ENCODE measurements at regions not wholly inside any gene's neighbourhood (a gene's known extent, or its start where the extent isn't known, plus 50 kb on each side); places are given as distances from the start of the nearest gene placed in this dataset.

- no peak for TF ChIP-seq CTCF (IDR thresholded peaks at IDR 0.05; ENCODE audit: insufficient read depth, low read depth, low read length)
- TF ChIP-seq EZH2 (IDR thresholded peaks at IDR 0.05; ENCODE audit: insufficient read depth, low read length), result no peak
Measured at GRCh38 chr2:138245310-138245709, 256.3 kb upstream of the SPOPL start.
